HFF-Myc (cell line): ENCODE measurements at regions not wholly inside any gene's neighbourhood (a gene's known extent, or its start where the extent isn't known, plus 50 kb on each side); places are given as distances from the start of the nearest gene placed in this dataset.

Experiments
- DNase-seq: peaks from one replicate; pipeline ENCODE4 v3.0.0-alpha.2; 2011; ENCODE audit warnings: low read depth; ENCODE audit errors: extremely low read depth
- H3K4me3 ChIP-seq: replicated peaks from 2 replicates; pipeline ENCODE4 v1.5.1; 2011; ENCODE audit warnings: low read depth, mild to moderate bottlenecking, control low read depth, low read length
- TF ChIP-seq, protein P1 (sequence below): IDR thresholded peaks from 2 replicates; pipeline ENCODE4 v1.5.1; 2012; ENCODE audit warnings: mild to moderate bottlenecking, low read depth, low read length, control low read depth; ENCODE audit errors: missing control alignments

DNA sequence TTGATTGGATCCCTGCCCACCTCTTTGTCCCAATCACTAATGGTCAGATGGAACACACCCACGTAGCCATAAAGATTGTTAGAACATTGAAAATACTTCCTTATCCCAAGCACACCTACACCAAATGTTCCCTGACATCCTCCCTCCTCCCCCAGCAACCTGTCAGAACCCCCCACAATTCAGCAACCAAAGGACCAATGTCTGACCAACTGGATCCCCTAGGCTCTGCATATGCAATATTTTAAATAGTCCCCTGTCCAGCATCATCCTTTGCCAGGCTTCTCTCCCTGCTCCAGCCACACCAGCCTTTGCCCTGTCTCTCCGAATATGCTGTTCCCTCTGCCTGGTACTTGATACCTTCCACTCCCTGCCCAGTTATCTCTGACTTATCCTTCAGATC lies 54.9 kb upstream of the CES5A start:
- DNase-seq, result no peak
- no peak overlapping the region for H3K4me3 ChIP-seq
- TF ChIP-seq, protein P1, sequence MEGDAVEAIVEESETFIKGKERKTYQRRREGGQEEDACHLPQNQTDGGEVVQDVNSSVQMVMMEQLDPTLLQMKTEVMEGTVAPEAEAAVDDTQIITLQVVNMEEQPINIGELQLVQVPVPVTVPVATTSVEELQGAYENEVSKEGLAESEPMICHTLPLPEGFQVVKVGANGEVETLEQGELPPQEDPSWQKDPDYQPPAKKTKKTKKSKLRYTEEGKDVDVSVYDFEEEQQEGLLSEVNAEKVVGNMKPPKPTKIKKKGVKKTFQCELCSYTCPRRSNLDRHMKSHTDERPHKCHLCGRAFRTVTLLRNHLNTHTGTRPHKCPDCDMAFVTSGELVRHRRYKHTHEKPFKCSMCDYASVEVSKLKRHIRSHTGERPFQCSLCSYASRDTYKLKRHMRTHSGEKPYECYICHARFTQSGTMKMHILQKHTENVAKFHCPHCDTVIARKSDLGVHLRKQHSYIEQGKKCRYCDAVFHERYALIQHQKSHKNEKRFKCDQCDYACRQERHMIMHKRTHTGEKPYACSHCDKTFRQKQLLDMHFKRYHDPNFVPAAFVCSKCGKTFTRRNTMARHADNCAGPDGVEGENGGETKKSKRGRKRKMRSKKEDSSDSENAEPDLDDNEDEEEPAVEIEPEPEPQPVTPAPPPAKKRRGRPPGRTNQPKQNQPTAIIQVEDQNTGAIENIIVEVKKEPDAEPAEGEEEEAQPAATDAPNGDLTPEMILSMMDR, result no peak

DNA sequence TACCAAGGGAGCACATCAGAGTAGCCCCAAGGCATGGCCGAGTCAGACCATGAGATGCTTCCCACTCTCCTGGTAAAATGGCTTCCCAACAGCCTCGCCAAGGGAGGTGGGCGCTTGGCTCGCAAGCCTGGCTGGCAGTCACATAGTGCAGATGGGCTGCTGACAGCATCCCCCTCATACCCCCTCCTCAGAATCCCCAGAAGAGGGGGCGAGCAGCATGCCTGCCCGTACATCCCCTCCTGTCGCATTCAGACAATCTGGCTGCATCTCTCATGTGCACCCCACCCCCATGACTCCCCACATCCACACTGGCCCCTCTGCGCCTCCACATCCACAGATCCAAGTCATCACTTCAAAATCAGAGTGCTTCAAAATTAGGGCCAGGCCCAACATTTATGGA lies 54.0 kb upstream of the CES5A start:
- DNase-seq, result no peak
- TF ChIP-seq, protein P1, result no peak
- H3K4me3 ChIP-seq, result no peak overlapping the region

DNA sequence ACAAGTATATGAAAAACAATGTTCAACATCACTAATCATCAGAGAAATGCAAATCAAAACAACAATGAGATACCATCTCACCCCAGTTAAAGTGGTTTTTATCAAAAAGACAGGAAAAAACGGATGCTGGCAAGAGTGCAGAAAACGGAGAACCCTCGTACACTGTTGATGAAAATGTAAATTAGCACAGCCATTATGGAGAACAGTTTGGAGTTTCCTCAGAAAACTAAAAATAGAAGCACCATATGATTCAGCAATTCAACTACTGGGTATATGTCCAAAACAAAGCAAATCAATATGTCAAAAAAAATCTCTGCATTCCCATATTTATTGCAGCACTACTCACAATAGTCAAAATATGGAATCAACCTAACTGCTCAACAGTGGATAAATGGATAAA lies 50.1 kb upstream of the CES5A start:
- DNase-seq, result no peak
- no peak overlapping the region for H3K4me3 ChIP-seq
- TF ChIP-seq, protein P1, result no peak
